ENCODE measurements at regions not wholly inside any gene's neighbourhood (a gene's known extent, or its start where the extent isn't known, plus 50 kb on each side); places are given as distances from the start of the nearest gene placed in this dataset.

DNA sequence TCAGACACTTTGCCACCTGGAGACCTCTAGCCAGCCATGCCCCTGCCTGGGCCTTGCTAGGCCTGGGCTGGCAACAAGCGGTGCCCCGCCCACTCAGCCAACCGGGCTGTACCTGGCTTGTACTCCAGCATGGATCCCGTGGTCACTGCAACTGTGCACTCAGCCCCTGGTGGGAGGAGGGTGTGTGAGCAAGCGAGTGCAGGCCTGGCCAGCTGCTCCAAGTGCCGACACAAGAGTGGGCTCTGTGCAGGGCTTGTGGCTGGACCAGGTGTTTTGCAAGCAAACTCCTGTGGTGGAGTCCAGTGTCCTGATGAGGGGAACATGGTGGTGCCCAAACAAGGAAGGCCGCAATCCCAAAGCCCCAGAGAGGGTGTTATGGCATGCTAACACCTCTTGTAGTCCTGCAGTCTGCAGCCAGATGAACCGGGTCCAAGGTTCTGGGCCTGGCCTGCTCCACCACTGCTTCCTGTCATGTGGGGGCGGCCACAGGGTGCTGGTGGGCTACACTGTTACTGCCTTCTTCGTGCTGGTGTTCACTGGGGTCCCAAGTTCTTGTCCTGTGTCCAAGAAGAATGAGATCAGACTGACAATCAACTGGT is 60.1 kb upstream of the CD28 start (continued):
- TF ChIP-seq, protein P1, sequence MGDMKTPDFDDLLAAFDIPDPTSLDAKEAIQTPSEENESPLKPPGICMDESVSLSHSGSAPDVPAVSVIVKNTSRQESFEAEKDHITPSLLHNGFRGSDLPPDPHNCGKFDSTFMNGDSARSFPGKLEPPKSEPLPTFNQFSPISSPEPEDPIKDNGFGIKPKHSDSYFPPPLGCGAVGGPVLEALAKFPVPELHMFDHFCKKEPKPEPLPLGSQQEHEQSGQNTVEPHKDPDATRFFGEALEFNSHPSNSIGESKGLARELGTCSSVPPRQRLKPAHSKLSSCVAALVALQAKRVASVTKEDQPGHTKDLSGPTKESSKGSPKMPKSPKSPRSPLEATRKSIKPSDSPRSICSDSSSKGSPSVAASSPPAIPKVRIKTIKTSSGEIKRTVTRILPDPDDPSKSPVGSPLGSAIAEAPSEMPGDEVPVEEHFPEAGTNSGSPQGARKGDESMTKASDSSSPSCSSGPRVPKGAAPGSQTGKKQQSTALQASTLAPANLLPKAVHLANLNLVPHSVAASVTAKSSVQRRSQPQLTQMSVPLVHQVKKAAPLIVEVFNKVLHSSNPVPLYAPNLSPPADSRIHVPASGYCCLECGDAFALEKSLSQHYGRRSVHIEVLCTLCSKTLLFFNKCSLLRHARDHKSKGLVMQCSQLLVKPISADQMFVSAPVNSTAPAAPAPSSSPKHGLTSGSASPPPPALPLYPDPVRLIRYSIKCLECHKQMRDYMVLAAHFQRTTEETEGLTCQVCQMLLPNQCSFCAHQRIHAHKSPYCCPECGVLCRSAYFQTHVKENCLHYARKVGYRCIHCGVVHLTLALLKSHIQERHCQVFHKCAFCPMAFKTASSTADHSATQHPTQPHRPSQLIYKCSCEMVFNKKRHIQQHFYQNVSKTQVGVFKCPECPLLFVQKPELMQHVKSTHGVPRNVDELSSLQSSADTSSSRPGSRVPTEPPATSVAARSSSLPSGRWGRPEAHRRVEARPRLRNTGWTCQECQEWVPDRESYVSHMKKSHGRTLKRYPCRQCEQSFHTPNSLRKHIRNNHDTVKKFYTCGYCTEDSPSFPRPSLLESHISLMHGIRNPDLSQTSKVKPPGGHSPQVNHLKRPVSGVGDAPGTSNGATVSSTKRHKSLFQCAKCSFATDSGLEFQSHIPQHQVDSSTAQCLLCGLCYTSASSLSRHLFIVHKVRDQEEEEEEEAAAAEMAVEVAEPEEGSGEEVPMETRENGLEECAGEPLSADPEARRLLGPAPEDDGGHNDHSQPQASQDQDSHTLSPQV (IDR thresholded peaks at IDR 0.05) = no peak
- TF ChIP-seq, protein P2, sequence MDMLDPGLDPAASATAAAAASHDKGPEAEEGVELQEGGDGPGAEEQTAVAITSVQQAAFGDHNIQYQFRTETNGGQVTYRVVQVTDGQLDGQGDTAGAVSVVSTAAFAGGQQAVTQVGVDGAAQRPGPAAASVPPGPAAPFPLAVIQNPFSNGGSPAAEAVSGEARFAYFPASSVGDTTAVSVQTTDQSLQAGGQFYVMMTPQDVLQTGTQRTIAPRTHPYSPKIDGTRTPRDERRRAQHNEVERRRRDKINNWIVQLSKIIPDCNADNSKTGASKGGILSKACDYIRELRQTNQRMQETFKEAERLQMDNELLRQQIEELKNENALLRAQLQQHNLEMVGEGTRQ (IDR thresholded peaks at IDR 0.05; ENCODE audit: borderline replicate concordance, low read depth, low read length) = no peak
- TF ChIP-seq, protein P3, sequence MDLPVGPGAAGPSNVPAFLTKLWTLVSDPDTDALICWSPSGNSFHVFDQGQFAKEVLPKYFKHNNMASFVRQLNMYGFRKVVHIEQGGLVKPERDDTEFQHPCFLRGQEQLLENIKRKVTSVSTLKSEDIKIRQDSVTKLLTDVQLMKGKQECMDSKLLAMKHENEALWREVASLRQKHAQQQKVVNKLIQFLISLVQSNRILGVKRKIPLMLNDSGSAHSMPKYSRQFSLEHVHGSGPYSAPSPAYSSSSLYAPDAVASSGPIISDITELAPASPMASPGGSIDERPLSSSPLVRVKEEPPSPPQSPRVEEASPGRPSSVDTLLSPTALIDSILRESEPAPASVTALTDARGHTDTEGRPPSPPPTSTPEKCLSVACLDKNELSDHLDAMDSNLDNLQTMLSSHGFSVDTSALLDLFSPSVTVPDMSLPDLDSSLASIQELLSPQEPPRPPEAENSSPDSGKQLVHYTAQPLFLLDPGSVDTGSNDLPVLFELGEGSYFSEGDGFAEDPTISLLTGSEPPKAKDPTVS (IDR thresholded peaks at IDR 0.05; ENCODE audit: low read depth, low read length) = no peak
- TF ChIP-seq, protein P4, sequence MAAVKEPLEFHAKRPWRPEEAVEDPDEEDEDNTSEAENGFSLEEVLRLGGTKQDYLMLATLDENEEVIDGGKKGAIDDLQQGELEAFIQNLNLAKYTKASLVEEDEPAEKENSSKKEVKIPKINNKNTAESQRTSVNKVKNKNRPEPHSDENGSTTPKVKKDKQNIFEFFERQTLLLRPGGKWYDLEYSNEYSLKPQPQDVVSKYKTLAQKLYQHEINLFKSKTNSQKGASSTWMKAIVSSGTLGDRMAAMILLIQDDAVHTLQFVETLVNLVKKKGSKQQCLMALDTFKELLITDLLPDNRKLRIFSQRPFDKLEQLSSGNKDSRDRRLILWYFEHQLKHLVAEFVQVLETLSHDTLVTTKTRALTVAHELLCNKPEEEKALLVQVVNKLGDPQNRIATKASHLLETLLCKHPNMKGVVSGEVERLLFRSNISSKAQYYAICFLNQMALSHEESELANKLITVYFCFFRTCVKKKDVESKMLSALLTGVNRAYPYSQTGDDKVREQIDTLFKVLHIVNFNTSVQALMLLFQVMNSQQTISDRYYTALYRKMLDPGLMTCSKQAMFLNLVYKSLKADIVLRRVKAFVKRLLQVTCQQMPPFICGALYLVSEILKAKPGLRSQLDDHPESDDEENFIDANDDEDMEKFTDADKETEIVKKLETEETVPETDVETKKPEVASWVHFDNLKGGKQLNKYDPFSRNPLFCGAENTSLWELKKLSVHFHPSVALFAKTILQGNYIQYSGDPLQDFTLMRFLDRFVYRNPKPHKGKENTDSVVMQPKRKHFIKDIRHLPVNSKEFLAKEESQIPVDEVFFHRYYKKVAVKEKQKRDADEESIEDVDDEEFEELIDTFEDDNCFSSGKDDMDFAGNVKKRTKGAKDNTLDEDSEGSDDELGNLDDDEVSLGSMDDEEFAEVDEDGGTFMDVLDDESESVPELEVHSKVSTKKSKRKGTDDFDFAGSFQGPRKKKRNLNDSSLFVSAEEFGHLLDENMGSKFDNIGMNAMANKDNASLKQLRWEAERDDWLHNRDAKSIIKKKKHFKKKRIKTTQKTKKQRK (IDR thresholded peaks at IDR 0.05; ENCODE audit: low read depth, low read length) = no peak
- TF ChIP-seq NRF1 (conservative IDR thresholded peaks at IDR 0.05; ENCODE audit: low read depth, low read length) (no peak), SUPT20H (IDR thresholded peaks at IDR 0.05; ENCODE audit: borderline replicate concordance, control insufficient read depth, low read depth, low read length) (no peak)
- TF ChIP-seq, protein P5, sequence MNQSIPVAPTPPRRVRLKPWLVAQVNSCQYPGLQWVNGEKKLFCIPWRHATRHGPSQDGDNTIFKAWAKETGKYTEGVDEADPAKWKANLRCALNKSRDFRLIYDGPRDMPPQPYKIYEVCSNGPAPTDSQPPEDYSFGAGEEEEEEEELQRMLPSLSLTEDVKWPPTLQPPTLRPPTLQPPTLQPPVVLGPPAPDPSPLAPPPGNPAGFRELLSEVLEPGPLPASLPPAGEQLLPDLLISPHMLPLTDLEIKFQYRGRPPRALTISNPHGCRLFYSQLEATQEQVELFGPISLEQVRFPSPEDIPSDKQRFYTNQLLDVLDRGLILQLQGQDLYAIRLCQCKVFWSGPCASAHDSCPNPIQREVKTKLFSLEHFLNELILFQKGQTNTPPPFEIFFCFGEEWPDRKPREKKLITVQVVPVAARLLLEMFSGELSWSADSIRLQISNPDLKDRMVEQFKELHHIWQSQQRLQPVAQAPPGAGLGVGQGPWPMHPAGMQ (IDR thresholded peaks at IDR 0.05; ENCODE audit: borderline replicate concordance) = no peak

All from GM12878 (cell line).